Activated naive CD4-positive, alpha-beta T cell treated with anti-CD3 and anti-CD28 coated beads, Interleukin-2, amount 10 ng/mL, durations not matched to agents 7 days and 5 days (primary cell): ENCODE measurements at regions not wholly inside any gene's neighbourhood (a gene's known extent, or its start where the extent isn't known, plus 50 kb on each side); places are given as distances from the start of the nearest gene placed in this dataset.

Experiments used
- CTCF ChIA-PET: fragments of 350-600 bp; sonication (Branson Sonifier 250); formaldehyde crosslinking; loops from one replicate; lab custom pipeline; 2021; ENCODE audit warnings: antibody characterized with exemption; lab: Charles Lee
- DNase-seq: peaks from one replicate; pipeline ENCODE4 v3.0.0-alpha.2; 2020
- H3K27ac Mint-ChIP-seq: one replicate; pipeline ENCODE4 v1.8.0; 2021; ENCODE audit warnings: mild to moderate bottlenecking, moderate library complexity, mixed read lengths
- H3K27me3 Mint-ChIP-seq: one replicate; pipeline ENCODE4 v1.8.0; 2021; ENCODE audit warnings: mild to moderate bottlenecking, mixed read lengths
- H3K36me3 Mint-ChIP-seq: one replicate; pipeline ENCODE4 v1.8.0; 2021; ENCODE audit warnings: mixed read lengths
- H3K4me1 Mint-ChIP-seq: one replicate; pipeline ENCODE4 v1.8.0; 2021; ENCODE audit warnings: mixed read lengths
- H3K4me3 Mint-ChIP-seq: one replicate; pipeline ENCODE4 v1.8.0; 2021; ENCODE audit warnings: mild to moderate bottlenecking, moderate library complexity, mixed read lengths
- H3K9me3 Mint-ChIP-seq: one replicate; pipeline ENCODE4 v1.8.0; 2021; ENCODE audit warnings: mixed read lengths

DNA sequence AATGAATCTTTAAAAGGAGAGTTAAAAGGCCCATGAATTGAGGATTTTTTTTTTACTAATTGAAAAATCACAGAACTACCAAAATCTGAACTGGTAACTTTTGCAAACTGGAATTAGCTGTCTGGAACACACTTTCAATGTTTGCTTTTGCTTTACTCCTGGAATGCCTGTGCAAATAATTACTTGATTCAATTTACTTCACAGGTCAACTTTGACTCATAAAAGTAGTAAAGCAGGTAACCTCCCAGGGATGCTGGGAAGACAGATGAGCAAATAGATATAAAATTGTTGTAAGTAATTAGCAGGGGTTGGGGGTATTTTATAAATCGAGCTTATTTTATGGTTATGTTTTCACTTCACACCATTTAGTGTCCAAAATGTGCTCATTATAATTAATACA, 398.3 kb upstream of the HNRNPA3 start:
- H3K4me1 Mint-ChIP-seq = peaks cover 7% of the 10 kb centered on the region
- H3K9me3 Mint-ChIP-seq = no peaks in the 10 kb centered on the region
- DNase-seq = no peak
- H3K36me3 Mint-ChIP-seq = no peaks in the 10 kb centered on the region
- H3K4me3 Mint-ChIP-seq = no peak overlapping the region
- no peak overlapping the region for H3K27ac Mint-ChIP-seq
- H3K27me3 Mint-ChIP-seq = peaks cover 4% of the 10 kb centered on the region
- CTCF ChIA-PET = interaction anchor here (0.6 to 3.2 kb wide), 21 partner anchors 10 to 703 kb away, joined by 3 to 23 read pairs (median 4); no protein-coding TSS in a partner anchor

- no peak overlapping the region for H3K27ac Mint-ChIP-seq
- no peak for DNase-seq
- no peaks in the 10 kb centered on the region for H3K27me3 Mint-ChIP-seq
- CTCF ChIA-PET = interaction anchor here (0.6 to 3.2 kb wide), 19 partner anchors 9 to 704 kb away, joined by 3 to 23 read pairs (median 4); no protein-coding TSS in a partner anchor
- peaks cover 7% of the 10 kb centered on the region for H3K4me1 Mint-ChIP-seq
- no peaks in the 10 kb centered on the region for H3K36me3 Mint-ChIP-seq
- H3K4me3 Mint-ChIP-seq = no peak overlapping the region
- H3K9me3 Mint-ChIP-seq = no peaks in the 10 kb centered on the region
These were observed 397.7 kb upstream of the HNRNPA3 start for GRCh38 chr2:176814740-176815367.

- Mint-ChIP-seq H3K4me3 (no peak overlapping the region), H3K36me3 (no peaks in the 10 kb centered on the region), H3K27me3 (no peaks in the 10 kb centered on the region), H3K9me3 (no peaks in the 10 kb centered on the region), H3K27ac (no peak overlapping the region), H3K4me1 (peaks cover 8% of the 10 kb centered on the region)
- DNase-seq = peak; percentile 30
- CTCF ChIA-PET = interaction anchor here (0.7 to 2.1 kb wide), 8 partner anchors 12 to 331 kb away, joined by 3 to 19 read pairs (median 3); no protein-coding TSS in a partner anchor
These were observed 395.5 kb upstream of the HNRNPA3 start for GRCh38 chr2:176817061-176817565.

DNA sequence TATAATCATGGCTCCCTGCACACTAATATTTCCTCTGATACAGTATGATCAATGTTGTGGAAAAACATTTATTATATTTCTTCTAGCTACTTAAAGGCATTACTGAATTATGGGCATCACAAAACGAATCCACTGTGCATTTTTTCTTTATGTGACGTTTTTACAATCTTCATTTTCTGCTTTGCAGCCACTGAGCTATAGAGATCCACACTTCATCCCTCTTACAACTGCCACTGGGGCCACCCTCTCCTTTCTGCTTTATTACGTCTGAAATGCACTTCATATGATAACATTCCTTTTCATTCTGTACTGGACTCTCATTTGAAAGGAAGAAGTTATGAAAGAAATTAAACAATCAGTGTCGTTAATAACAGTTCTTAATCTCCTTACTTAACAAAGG, 394.5 kb upstream of the HNRNPA3 start:
- no peaks in the 10 kb centered on the region for H3K36me3 Mint-ChIP-seq
- H3K27me3 Mint-ChIP-seq = no peaks in the 10 kb centered on the region
- CTCF ChIA-PET = interaction anchor here (1.4 to 2.1 kb wide), 4 partner anchors 11 to 330 kb away, joined by 3 to 19 read pairs (median 6); no protein-coding TSS in a partner anchor
- no peak overlapping the region for H3K4me3 Mint-ChIP-seq
- H3K9me3 Mint-ChIP-seq = no peaks in the 10 kb centered on the region
- H3K27ac Mint-ChIP-seq = no peak overlapping the region
- H3K4me1 Mint-ChIP-seq = peaks cover 12% of the 10 kb centered on the region
- no peak for DNase-seq

DNA sequence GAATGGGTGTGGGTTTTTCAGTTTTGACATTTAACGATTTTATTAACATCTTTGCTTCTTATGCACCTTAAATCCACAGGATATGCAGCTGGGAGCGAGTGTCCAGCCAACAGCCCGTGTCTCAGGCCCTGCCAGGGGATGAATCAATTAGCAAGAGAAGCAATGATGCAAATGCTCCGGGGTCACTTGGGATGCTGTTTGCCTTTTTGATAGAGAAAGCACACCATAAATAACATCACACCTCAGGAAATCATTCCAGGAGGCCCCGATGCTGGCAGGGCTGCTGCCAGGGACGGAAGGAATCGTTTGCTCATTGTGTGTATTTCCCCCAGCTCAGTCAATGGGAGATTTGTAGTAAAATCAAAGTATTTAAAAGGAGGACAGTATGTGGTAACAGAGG, 394.0 kb upstream of the HNRNPA3 start:
- no peaks in the 10 kb centered on the region for H3K9me3 Mint-ChIP-seq
- no peak overlapping the region for H3K4me3 Mint-ChIP-seq
- DNase-seq = no peak
- CTCF ChIA-PET = interaction anchor here (1.7 kb wide), 1 partner anchor 38 kb away, joined by 6 read pairs; no protein-coding TSS in a partner anchor
- no peak overlapping the region for H3K27ac Mint-ChIP-seq
- no peaks in the 10 kb centered on the region for H3K27me3 Mint-ChIP-seq
- peaks cover 12% of the 10 kb centered on the region for H3K4me1 Mint-ChIP-seq
- no peaks in the 10 kb centered on the region for H3K36me3 Mint-ChIP-seq

GRCh38 chr2:176819306-176819705, 393.3 kb upstream of the HNRNPA3 start:
- Mint-ChIP-seq H3K4me3 (no peak overlapping the region), H3K27ac (no peak overlapping the region), H3K9me3 (no peaks in the 10 kb centered on the region), H3K4me1 (peaks cover 15% of the 10 kb centered on the region), H3K27me3 (no peaks in the 10 kb centered on the region), H3K36me3 (no peaks in the 10 kb centered on the region)
- DNase-seq = no peak
- CTCF ChIA-PET = interaction anchor here (1.6 to 2.1 kb wide), 2 partner anchors 33 to 329 kb away, joined by 6 to 10 read pairs; no protein-coding TSS in a partner anchor

GRCh38 chr2:176820371-176820932, 392.1 kb upstream of the HNRNPA3 start:
- no peaks in the 10 kb centered on the region for H3K9me3 Mint-ChIP-seq
- H3K36me3 Mint-ChIP-seq = no peaks in the 10 kb centered on the region
- no peak overlapping the region for H3K27ac Mint-ChIP-seq
- CTCF ChIA-PET = interaction anchor here (1.6 to 2.1 kb wide), 2 partner anchors 32 to 328 kb away, joined by 6 to 10 read pairs; no protein-coding TSS in a partner anchor
- H3K27me3 Mint-ChIP-seq = no peaks in the 10 kb centered on the region
- no peak for DNase-seq
- H3K4me3 Mint-ChIP-seq = no peak overlapping the region
- H3K4me1 Mint-ChIP-seq = peaks cover 22% of the 10 kb centered on the region

DNA sequence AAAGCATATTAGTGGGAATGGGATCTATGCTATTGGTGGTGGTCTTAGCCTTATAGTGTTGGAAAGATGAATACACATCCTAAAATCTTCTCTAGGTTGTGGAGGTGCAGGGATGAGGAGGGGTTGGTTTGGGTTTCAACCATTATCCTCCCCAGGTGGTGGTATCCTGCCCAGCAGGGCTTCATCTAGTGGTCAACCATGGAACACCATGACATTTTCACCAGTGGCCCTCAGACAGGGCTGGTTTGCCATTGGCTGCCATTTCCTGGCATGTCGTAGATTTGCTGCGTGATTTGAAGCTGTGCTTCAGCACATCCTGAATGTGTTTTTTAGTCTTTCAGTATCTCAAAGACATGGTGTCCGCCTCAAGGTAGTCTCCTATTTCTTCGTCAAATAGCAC, 391.2 kb upstream of the HNRNPA3 start:
- Mint-ChIP-seq H3K36me3 (no peaks in the 10 kb centered on the region), H3K27me3 (no peaks in the 10 kb centered on the region), H3K27ac (no peak overlapping the region), H3K4me1 (peaks cover 27% of the 10 kb centered on the region), H3K4me3 (no peak overlapping the region), H3K9me3 (no peaks in the 10 kb centered on the region)
- no peak for DNase-seq
- CTCF ChIA-PET = interaction anchor here (1.0 to 2.1 kb wide), 3 partner anchors 9 to 327 kb away, joined by 3 to 10 read pairs (median 5); no protein-coding TSS in a partner anchor

DNA sequence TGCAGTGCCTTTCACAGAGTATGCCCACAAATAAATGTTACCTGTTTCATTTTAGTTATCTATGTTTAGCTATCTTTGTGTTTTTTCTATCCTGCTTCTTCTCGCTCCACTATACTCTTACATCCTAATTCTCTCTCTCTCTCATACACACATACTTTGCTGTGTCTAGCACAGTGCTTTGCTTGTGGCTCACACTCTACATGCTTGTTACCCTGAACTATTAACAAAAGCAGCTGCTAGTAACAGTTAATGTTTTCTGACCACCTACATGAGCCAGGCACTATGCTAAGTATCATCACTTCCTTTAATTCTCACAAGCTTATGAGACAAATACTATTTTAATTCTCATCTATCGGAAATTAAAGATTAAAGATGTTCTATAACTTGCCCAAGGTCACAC, 390.5 kb upstream of the HNRNPA3 start:
- no peaks in the 10 kb centered on the region for H3K27me3 Mint-ChIP-seq
- H3K4me1 Mint-ChIP-seq = peaks cover 34% of the 10 kb centered on the region
- H3K9me3 Mint-ChIP-seq = no peaks in the 10 kb centered on the region
- no peak overlapping the region for H3K27ac Mint-ChIP-seq
- CTCF ChIA-PET = interaction anchor here (1.0 to 1.7 kb wide), 3 partner anchors 9 to 33 kb away, joined by 3 to 5 read pairs (median 4); no protein-coding TSS in a partner anchor
- no peak for DNase-seq
- no peak overlapping the region for H3K4me3 Mint-ChIP-seq
- no peaks in the 10 kb centered on the region for H3K36me3 Mint-ChIP-seq

GRCh38 chr2:176826356-176826755, 386.2 kb upstream of the HNRNPA3 start:
- peak overlapping the region; percentile 18 for H3K4me3 Mint-ChIP-seq
- peak overlapping the region; percentile 82 for H3K27ac Mint-ChIP-seq
- peaks cover 13% of the 10 kb centered on the region for H3K27me3 Mint-ChIP-seq
- DNase-seq = peak; percentile 38
- no peaks in the 10 kb centered on the region for H3K36me3 Mint-ChIP-seq
- peaks cover 41% of the 10 kb centered on the region for H3K4me1 Mint-ChIP-seq
- H3K9me3 Mint-ChIP-seq = no peaks in the 10 kb centered on the region
- CTCF ChIA-PET = interaction anchor here (0.7 to 1.9 kb wide), 3 partner anchors 35 to 322 kb away, joined by 3 to 8 read pairs (median 3); no protein-coding TSS in a partner anchor

DNA sequence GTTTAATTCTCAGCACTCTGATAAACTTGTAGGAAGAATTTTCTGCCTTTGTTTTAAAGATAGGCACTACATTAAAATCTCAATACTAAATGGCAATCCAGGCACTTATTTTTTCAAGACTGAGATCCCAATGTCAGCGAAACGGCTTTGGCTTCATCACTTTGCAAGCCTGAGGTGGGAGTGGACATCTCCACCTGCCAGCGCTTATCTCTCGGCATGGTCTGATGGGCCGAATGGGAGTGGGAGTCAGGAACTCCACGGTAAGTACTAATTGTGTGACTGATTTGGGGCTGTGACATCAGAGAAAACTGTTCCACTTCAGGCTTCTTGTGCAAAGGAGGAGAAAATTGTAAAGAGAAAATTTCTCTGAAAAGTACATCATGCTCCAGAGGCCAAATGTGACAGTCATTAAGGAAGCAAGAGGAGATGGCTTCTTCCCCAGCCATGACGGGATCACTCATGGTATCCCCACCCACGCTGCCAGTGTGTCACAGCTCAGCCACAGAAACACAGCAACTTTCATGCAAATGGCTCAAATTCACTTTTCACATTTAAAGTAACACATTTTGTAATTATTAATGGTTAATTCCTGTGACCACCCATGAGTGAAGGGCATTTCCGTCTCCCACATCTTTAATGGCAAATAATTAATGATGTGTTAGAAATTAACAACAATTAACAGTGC, 385.5 kb upstream of the HNRNPA3 start:
- H3K27ac Mint-ChIP-seq = peak overlapping the region; percentile 82
- H3K36me3 Mint-ChIP-seq = no peaks in the 10 kb centered on the region
- peaks cover 13% of the 10 kb centered on the region for H3K27me3 Mint-ChIP-seq
- H3K4me3 Mint-ChIP-seq = no peak overlapping the region
- no peaks in the 10 kb centered on the region for H3K9me3 Mint-ChIP-seq
- H3K4me1 Mint-ChIP-seq = peaks cover 40% of the 10 kb centered on the region
- CTCF ChIA-PET = interaction anchor here (1.2 to 1.3 kb wide), 2 partner anchors 34 to 106 kb away, joined by 3 read pairs; no protein-coding TSS in a partner anchor
- no peak for DNase-seq

DNA sequence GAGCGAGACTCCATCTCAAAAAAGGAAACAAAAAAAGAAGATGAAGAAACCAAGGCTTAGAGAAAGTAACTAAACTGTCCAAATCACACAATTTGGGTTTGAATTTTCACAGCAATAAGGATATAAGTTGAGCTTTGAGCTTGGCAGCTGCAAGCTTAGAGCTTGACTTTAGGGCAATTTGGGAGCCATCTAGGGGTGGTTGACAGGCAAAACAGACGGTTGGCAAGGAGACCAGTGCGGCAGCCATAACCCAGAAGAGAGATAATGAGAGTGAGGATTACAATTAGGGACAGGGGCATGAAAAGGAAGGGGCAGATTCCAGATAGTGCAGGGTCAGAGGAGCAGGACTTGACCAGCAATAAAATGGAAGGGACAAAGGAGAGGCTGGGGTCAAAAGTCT, 382.2 kb upstream of the HNRNPA3 start:
- Mint-ChIP-seq H3K4me1 (peaks cover 23% of the 10 kb centered on the region), H3K27me3 (peaks cover 13% of the 10 kb centered on the region), H3K36me3 (no peaks in the 10 kb centered on the region), H3K9me3 (no peaks in the 10 kb centered on the region), H3K27ac (no peak overlapping the region), H3K4me3 (no peak overlapping the region)
- CTCF ChIA-PET = interaction anchor here (0.6 to 2.7 kb wide), 6 partner anchors 14 to 318 kb away, joined by 3 to 9 read pairs (median 4); no protein-coding TSS in a partner anchor
- peak; percentile 30 for DNase-seq

DNA sequence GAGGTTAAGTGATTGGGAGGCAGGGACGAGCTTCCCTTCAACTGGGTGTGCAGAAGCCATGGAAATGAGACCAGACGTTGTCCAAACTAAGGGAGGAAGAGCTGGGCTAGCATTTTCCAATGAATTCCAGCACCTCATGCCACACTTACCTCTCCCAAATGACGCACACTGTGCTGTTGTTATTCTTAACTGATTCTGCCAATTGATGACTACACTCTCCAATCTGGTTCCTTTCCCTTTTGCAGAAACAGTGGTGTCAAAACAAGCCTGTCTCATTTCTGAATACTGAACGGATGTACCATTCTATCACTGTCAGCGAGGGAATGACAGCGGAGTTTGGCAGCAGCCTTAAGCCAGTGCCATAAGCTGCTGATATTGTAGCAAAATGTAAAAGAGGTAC, 380.5 kb upstream of the HNRNPA3 start:
- CTCF ChIA-PET = interaction anchor here (0.8 to 2.7 kb wide), 3 partner anchors 10 to 44 kb away, joined by 3 to 9 read pairs (median 4); no protein-coding TSS in a partner anchor
- no peaks in the 10 kb centered on the region for H3K9me3 Mint-ChIP-seq

GRCh38 chr2:176833671-176834070, 378.9 kb upstream of the HNRNPA3 start:
- no peak for DNase-seq
- Mint-ChIP-seq H3K27ac (no peak overlapping the region), H3K4me1 (no peaks in the 10 kb centered on the region), H3K36me3 (no peaks in the 10 kb centered on the region), H3K9me3 (no peaks in the 10 kb centered on the region), H3K27me3 (peaks cover 20% of the 10 kb centered on the region), H3K4me3 (no peak overlapping the region)
- CTCF ChIA-PET = no interaction called here

More for the DNA sequence above, 380.5 kb upstream of the HNRNPA3 start:
- no peak overlapping the region for H3K4me3 Mint-ChIP-seq
- no peaks in the 10 kb centered on the region for H3K36me3 Mint-ChIP-seq
- peaks cover 16% of the 10 kb centered on the region for H3K27me3 Mint-ChIP-seq
- H3K4me1 Mint-ChIP-seq = peaks cover 7% of the 10 kb centered on the region
- DNase-seq = no peak
- no peak overlapping the region for H3K27ac Mint-ChIP-seq
